HG03064 (cell line): ENCODE measurements at regions not wholly inside any gene's neighbourhood (a gene's known extent, or its start where the extent isn't known, plus 50 kb on each side); places are given as distances from the start of the nearest gene placed in this dataset.
A peak's percentile ranks its signal among the peaks of the same experiment; 100 is the strongest.
"Not testable (repeated sequence)": the region's sequence is repeated elsewhere in the genome, so short reads cannot be mapped to it uniquely, and the experiment has no call there.

Source experiments
- ATAC-seq: cut with Tn5 transposase; IDR thresholded peaks from one replicate; pipeline ENCODE4 v1.9.1; 2021; ENCODE audit warnings: low read depth; ENCODE audit not compliant: unreplicated experiment

GRCh38 chr4:18105030-18106011 is 83.8 kb upstream of the LCORL start:
- ATAC-seq = peak; percentile 80

- ATAC-seq = no peak
Observed at GRCh38 chr4:18103876-18104605, 82.5 kb upstream of the LCORL start.

- no peak for ATAC-seq
Observed at GRCh38 chr4:18100657-18101056, 79.1 kb upstream of the LCORL start.

GRCh38 chr4:18090447-18090846 is 68.9 kb upstream of the LCORL start:
- ATAC-seq = not testable (repeated sequence)

- ATAC-seq = no peak
Observed at GRCh38 chr4:18082236-18082635, 60.7 kb upstream of the LCORL start.

- no peak for ATAC-seq
Observed at GRCh38 chr4:18081708-18082107, 60.2 kb upstream of the LCORL start.

- ATAC-seq = no peak
Observed at GRCh38 chr4:18077808-18078207, 56.3 kb upstream of the LCORL start.

GRCh38 chr4:18075823-18076433 is 54.4 kb upstream of the LCORL start:
- no peak for ATAC-seq

- ATAC-seq = no peak
Observed at GRCh38 chr4:18071894-18072293, 50.3 kb upstream of the LCORL start.
